Glomerular visceral epithelial cell (primary cell): ENCODE measurements at regions not wholly inside any gene's neighbourhood (a gene's known extent, or its start where the extent isn't known, plus 50 kb on each side); places are given as distances from the start of the nearest gene placed in this dataset.
"Not testable (repeated sequence)": the region's sequence is repeated elsewhere in the genome, so short reads cannot be mapped to it uniquely, and the experiment has no call there.

Experiments
- DNase-seq: peaks from one replicate; pipeline ENCODE4 v3.0.0-alpha.2; 2016; ENCODE audit errors: extremely low spot score

DNA sequence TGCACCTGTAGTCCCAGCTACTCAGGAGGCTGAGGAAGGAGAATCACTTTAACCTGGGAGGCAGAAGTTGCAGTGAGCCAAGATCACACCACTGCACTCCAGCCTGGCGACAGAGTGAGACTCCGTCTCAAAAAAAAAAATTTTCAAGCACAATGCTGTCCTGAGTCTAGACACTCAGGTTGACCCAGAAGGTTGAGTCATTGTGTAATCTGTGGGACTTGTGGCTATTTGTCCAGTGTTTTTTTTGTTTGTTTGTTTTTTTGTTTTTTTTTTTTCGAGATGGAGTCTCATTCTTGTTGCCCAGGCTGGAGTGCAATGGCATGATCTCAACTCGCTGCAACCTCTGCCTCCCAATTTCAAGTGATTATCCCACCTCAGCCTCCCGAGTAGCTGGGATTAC lies 74.3 kb upstream of the SOX13 start:
- not testable (repeated sequence) for DNase-seq

DNA sequence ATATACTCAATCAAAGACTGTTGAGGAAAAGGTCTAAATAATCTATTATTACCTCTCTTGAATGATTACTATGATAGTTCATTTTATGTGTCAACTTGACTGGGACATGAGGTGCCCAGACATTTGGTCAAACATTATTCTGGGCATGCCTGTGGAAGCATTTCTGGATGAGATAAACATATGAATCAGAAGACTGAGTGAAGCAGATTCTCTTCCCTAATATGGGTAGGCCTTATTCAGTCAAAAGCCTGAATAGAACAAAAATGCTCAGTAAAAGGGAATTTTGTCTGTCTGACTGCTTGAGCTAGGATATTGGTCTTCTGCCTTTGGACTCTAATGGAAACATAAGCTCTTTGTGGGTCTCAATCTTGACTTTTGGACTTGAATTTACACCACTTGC lies 73.3 kb upstream of the SOX13 start:
- no peak for DNase-seq

DNA sequence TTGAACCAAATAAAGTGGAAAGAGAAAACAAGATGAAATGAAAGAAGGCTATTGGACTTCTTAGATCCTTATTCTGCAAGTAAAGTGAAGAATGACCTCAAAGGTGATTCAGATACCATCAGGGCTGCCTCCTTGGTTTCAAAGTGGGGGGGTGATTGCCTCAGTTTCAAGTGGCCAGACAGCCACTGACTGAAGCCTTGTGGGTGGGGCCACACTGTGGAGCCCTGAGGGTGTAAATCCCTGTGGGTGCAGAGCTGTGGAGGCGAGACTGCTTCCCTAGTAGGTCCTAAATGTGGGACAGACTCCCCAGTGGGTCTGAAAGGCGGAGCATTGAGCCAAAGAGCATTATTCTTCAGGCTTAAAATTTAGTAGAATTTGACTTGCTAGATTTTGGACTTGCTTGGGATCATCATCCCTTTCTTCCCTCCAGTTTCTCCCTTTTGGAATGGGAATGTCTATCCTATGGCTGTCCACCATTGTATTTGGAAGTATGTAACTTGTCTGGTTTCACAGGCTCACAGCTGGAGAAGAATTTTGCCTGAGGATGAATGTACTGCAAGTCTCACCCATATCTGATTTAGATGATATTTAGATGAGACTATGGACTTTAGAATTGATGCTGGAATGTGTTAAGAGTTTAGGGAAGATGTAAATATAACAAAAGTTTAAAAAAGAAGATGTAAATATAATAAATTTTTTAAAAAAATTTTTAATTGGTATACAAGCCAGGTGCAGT lies 71.6 kb upstream of the SOX13 start:
- no peak for DNase-seq

DNA sequence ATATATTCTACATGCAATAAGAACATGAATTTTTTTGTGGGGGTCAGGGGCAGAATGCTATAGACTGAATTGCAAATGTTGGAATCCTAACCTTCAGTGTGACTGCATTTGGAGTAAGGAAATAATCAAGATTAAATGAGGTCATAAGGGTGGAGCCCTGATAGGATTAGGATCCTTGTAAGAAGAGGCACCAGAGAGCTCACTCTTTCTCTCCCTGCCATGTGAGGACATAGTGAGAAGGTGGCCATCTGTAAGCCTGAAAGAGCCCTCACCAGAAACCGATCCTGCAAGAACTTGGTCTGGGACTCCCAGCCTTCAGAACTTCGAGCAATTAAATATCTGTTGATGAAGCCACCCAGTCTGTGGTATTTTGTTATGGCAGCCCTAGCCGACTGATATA lies 70.3 kb upstream of the SOX13 start:
- DNase-seq: no peak

DNA sequence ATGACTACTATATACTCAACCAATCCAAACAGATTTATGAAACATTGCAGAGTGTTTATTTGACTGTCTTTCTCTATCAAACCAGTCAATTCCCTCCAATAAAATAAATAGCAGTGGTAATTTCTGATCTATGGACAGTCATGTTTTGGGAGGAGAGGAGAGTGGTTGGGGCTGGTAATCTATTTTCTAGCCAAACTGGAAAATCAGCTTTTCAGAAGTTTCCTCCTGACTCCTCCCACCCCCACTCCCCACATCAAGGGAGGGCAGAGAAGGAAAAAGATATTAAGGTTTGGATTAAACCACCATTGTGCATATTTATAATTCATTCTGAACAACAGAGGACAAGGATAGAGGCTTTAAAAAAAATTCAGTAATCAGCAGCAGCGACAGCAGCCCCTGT lies 69.4 kb upstream of the SOX13 start:
- no peak for DNase-seq

DNA sequence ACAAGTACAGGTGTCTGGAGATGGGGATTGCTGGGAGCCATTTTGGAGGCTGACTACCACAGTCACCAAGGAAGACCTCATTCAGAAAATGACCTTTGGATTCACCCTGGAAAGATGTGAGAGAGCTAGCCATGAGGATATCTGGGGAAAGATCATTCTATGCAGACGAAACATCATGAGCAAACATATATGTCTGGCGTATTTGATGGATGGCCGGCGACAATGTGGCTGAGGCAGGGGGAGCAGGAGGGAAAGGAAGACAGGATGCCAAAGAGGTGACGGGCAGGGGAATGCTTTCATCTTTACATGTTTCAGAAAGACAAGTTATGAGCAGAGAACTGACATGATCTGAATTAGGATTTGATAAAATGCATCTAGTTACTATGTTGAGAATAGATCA lies 61.5 kb upstream of the SOX13 start:
- DNase-seq: no peak

DNA sequence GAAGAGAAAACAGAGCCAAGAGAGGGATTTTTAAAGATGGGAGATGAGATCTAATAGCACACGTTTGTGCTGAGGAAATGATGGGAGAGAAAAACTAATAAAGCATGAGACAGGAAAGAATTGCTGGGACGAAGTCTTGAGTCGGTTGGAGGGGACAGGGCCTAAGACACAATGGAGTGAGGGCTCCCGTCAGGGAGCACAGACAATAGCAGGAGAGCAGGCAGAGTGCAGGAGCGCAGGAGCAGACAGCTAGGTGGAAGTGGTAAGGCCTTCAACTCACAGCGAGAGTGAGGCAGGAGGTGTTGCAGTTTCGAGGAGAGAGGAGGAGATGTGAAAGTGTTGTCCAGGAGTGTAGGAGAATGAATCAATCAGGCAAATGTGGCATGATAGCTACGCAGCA lies 59.9 kb upstream of the SOX13 start:
- no peak for DNase-seq

DNA sequence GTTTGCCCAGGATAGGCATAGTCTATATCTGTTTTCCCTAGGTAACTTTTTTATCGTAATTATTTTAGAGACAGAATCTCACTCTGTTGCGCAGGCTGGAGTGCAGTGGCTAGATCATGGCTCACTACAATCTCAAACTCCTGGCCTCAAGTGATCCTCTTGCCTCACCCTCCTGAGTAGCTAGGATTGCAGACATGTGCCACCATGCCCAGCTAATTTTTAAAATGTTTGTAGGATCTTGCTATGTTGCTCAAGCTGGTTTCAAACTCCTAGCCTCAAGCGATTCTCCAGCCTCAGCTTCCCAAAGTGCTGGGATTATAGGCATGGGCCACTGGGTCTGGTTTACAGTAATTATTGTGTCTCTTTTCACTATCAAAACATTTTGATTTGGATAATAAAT lies 58.6 kb upstream of the SOX13 start:
- no peak for DNase-seq

DNA sequence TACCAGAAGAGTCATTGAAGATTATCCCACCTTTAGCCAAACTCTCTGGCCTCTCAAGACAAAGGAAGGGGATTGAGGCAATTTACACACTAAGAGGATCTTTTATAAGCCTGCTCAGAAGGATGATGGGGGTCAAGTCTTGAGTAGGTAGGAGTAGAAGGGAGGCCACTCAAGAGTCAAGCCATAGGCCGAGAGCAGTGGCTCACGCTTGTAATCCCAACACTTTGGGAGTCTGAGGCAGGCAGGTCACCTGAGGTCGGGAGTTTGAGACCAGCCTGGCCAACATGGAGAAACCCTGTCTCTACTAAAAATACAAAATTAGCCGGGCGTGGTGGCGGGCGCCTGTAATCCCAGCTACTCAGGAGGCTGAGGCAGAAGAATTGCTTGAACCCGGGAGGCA lies 58.0 kb upstream of the SOX13 start:
- DNase-seq: not testable (repeated sequence)

DNA sequence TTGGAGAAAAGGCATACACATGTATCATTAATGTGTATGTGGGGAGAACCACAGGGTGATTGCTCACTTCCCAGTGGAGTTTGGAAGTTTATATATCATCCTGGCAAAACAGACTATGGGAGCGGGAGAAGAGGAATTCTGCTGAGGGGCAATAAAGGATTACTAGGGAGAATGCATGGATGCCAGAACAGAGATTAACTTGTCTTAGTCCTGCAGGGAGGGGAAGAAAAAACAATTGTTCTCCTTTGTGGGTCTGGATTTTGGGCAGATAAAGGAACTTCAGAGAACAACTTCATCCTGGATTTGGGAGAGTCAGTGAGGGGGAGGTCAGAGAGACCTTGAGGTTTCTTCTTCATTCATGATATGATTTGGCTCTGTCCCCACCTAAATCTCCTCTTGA lies 55.9 kb upstream of the SOX13 start:
- no peak for DNase-seq

DNA sequence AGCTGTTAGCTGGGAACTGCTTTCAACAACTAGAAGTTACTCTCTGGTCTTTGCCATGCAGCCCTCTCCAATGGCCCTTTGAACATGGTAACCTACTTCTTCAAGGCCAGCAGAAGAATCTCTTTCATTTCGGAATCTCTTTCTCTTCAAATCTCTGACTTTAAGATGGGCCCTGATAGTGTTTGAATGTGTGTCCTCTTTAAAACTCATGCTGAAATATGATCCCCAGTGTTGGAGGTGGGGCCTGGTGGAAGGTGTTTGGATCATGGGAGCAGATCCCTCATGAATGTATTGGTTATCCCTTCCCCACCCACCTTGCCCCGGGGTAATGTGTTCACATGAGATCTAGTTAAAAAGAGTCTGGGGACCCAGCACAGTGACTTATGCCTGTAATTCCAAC lies 54.5 kb upstream of the SOX13 start:
- no peak for DNase-seq
